Ovary (tissue), 7 donors: ENCODE measurements at regions not wholly inside any gene's neighbourhood (a gene's known extent, or its start where the extent isn't known, plus 50 kb on each side); places are given as distances from the start of the nearest gene placed in this dataset.

Experiments
- DNase-seq, 5 donors: peaks; one replicate each; pipeline ENCODE4 v3.0.0-alpha.2; 2019 to 2020
- H3K27ac ChIP-seq, 2 donors: fragments of 200-600 bp; one replicate each; pipeline versions ENCODE4 v1.5.1 to v1.8.0; 2019 to 2022
- H3K27me3 ChIP-seq: fragments of 200-600 bp; one replicate; pipeline ENCODE4 v1.8.0; 2022
- H3K36me3 ChIP-seq: fragments of 200-600 bp; sonication (generic); one replicate; pipeline ENCODE4 v1.5.1; 2019
- H3K4me1 ChIP-seq: one replicate; pipeline ENCODE4 v1.8.1; 2013; ENCODE audit warnings: mild to moderate bottlenecking, moderate library complexity; ENCODE audit not compliant: insufficient read depth
- H3K4me3 ChIP-seq: fragments of 200-600 bp; sonication (generic); one replicate; pipeline ENCODE4 v1.5.1; 2017
- H3K9me3 ChIP-seq, 2 donors: fragments of 200-600 bp in 1 of 2; sonication (generic) in 1 of 2; one replicate each; pipeline versions ENCODE4 v1.5.1 to v1.8.1; 2013 to 2019; ENCODE audit warnings: mild to moderate bottlenecking in 1 of 2, moderate library complexity in 1 of 2
- EP300 ChIP-seq: sonication (generic); formaldehyde crosslinking; IDR thresholded peaks from one replicate; pipeline ENCODE4 v1.6.1; 2017; ENCODE audit warnings: antibody characterized with exemption
- POLR2A ChIP-seq: fragments of 450-650 bp; IDR thresholded peaks from one replicate; pipeline ENCODE4 v1.6.1; 2017; ENCODE audit warnings: antibody characterized with exemption, mild to moderate bottlenecking, moderate library complexity
- WGBS, 3 donors: extraction: QIAGEN DNeasy Blood & Tissue Kit in 1 of 3; methylation state at CpG; one replicate each; pipeline versions ENCODE4 v1.1.5 to v1.1.7; 2013 to 2017; 5-methylcytosine and 5-hydroxymethylcytosine counted together
- intact Hi-C, 4 donors: fragments of 100-400 bp; cut with DNase I; formaldehyde crosslinking; loops; one replicate each; pipeline versions ENCODE4 v1.11.0 to v1.15.1; 2022 to 2023
- TF ChIP-seq, protein P1 (sequence below), 3 donors: fragments of 450-650 bp in 2 of 3; fragments of 200-600 bp in 1 of 3; IDR thresholded peaks; one replicate each; pipeline versions ENCODE4 v1.5.1 to v1.8.0; 2016 to 2022; ENCODE audit warnings: antibody characterized with exemption in 3 of 3, mild to moderate bottlenecking in 1 of 3
- donor health status: DM: no; HTN: no; CAD: no; lungs with moderate emphysema.
- donor health status: DM: no; HTN: no; CAD: no.
- donor health status: Bipolar disorder and iron deficiency.
- donor health status: DM: no; HTN: no; CAD: no.
- donor health status: DM: yes; HTN: yes; CAD: no.

- TF ChIP-seq POLR2A (no peak), EP300 (no peak)
- TF ChIP-seq, protein P1, sequence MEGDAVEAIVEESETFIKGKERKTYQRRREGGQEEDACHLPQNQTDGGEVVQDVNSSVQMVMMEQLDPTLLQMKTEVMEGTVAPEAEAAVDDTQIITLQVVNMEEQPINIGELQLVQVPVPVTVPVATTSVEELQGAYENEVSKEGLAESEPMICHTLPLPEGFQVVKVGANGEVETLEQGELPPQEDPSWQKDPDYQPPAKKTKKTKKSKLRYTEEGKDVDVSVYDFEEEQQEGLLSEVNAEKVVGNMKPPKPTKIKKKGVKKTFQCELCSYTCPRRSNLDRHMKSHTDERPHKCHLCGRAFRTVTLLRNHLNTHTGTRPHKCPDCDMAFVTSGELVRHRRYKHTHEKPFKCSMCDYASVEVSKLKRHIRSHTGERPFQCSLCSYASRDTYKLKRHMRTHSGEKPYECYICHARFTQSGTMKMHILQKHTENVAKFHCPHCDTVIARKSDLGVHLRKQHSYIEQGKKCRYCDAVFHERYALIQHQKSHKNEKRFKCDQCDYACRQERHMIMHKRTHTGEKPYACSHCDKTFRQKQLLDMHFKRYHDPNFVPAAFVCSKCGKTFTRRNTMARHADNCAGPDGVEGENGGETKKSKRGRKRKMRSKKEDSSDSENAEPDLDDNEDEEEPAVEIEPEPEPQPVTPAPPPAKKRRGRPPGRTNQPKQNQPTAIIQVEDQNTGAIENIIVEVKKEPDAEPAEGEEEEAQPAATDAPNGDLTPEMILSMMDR (IDR thresholded peaks at IDR 0.05), result no peak
- no peak overlapping the region for H3K27ac ChIP-seq
- H3K36me3 ChIP-seq, result no peaks in the 10 kb centered on the region
- H3K4me1 ChIP-seq, result no peaks in the 10 kb centered on the region
- no peaks in the 10 kb centered on the region for H3K27me3 ChIP-seq
- intact Hi-C loops, result no loop called here
- H3K9me3 ChIP-seq, result peaks cover 0 to 6% of the 10 kb centered on the region in 2 donors
- no peak for DNase-seq
- WGBS, 3 donors, result 82 to 87% (median 85%) methylated on average over 5 of the region's 5 CpGs
- H3K4me3 ChIP-seq, result no peak overlapping the region
These were observed 130.4 kb downstream of the ESM1 start for GRCh38 chr5:54854883-54855581.

- no peak for DNase-seq
- H3K36me3 ChIP-seq, result no peaks in the 10 kb centered on the region
- H3K4me1 ChIP-seq, result no peaks in the 10 kb centered on the region
- H3K4me3 ChIP-seq, result no peak overlapping the region
- H3K27me3 ChIP-seq, result no peaks in the 10 kb centered on the region
- no peak overlapping the region for H3K27ac ChIP-seq
- TF ChIP-seq, protein P1 (IDR thresholded peaks at IDR 0.05), result no peak
- no peak for TF ChIP-seq EP300
- TF ChIP-seq POLR2A, result no peak
- intact Hi-C loops, result no loop called here
- 58 to 67% (median 63%) methylated on average over 3 of the region's 3 CpGs for WGBS, 3 donors
- H3K9me3 ChIP-seq, result no peaks in the 10 kb centered on the region
These were observed 133.4 kb downstream of the ESM1 start for GRCh38 chr5:54852007-54852406.

GRCh38 chr5:54851449-54851848 is 133.9 kb downstream of the ESM1 start:
- WGBS, 3 donors, result 72 to 82% (median 73%) methylated on average over 4 of the region's 4 CpGs
- TF ChIP-seq, protein P1 (IDR thresholded peaks at IDR 0.05), result no peak
- TF ChIP-seq POLR2A, result no peak
- TF ChIP-seq EP300, result no peak
- intact Hi-C loops, result no loop called here

DNA sequence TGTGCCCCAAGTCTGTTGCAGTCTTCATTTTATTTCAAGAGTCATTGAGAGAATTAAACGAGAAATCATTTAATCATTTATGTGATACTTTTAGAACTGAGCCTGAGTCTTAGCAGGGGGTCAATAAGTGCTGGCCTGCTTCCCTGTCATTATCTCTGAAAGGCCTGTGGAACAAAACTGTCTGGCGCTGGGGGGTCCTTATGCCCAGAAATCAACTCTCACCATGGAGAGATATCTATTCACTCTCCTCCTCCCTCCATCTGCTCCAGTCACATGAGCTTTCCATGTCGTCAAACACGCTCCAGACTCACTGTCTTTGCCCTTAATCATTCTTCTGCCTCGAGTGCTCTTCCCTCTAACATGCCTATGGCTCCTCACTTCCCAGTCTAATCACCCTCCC is 136.8 kb downstream of the ESM1 start:
- no peak for DNase-seq
- H3K27me3 ChIP-seq, result no peaks in the 10 kb centered on the region
- no peak overlapping the region for H3K4me3 ChIP-seq
- H3K27ac ChIP-seq, result no peak overlapping the region
- H3K9me3 ChIP-seq, result no peaks in the 10 kb centered on the region
- no peak for TF ChIP-seq EP300
- TF ChIP-seq POLR2A, result no peak
- TF ChIP-seq, protein P1 (IDR thresholded peaks at IDR 0.05), result no peak
- 74 to 81% (median 80%) methylated on average over 5 of the region's 5 CpGs for WGBS, 3 donors
- intact Hi-C loops, result loop anchor here in 1 of 4 donors (5.0 kb wide), 1 partner anchor 331 kb away; the partner anchor contains the start of gene SNX18
- H3K36me3 ChIP-seq, result no peaks in the 10 kb centered on the region
- H3K4me1 ChIP-seq, result peaks cover 5% of the 10 kb centered on the region

More at GRCh38 chr5:54851449-54851848, 133.9 kb downstream of the ESM1 start:
- H3K36me3 ChIP-seq, result no peaks in the 10 kb centered on the region
- DNase-seq, result no peak
- no peak overlapping the region for H3K4me3 ChIP-seq
- no peak overlapping the region for H3K27ac ChIP-seq
- H3K9me3 ChIP-seq, result no peaks in the 10 kb centered on the region
- no peaks in the 10 kb centered on the region for H3K4me1 ChIP-seq
- no peaks in the 10 kb centered on the region for H3K27me3 ChIP-seq
